ENCODE measurements at regions not wholly inside any gene's neighbourhood (a gene's known extent, or its start where the extent isn't known, plus 50 kb on each side); places are given as distances from the start of the nearest gene placed in this dataset.

DNA sequence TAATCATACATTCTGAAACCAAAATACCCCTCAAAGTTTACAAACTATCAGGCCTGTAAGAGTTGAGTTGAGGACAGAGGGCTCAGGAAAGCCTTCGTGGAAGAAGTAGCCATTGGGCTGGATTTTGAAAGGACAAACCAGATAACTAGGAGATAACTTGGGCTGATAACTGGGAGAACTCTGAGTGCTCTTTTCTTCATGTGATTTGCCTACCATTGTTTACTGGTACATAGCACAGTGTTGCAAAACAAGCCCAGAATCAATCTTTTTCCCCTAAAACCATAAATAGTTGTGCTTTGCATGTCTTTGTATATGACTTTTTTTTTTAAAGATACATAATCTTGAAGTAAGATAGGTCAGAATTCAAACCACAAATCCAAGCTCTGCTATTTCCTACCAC, 106.7 kb upstream of the ITGB1 start:
- intact Hi-C loops (cut with micrococcal nuclease): no loop called here
- H3K4me1 Mint-ChIP-seq: no peaks in the 10 kb centered on the region
- no peak overlapping the region for H3K9ac ChIP-seq (ENCODE audit: low read length)
- H3K9me3 Mint-ChIP-seq (ENCODE audit: insufficient read depth): no peaks in the 10 kb centered on the region
- no peaks in the 10 kb centered on the region for H3K27me3 ChIP-seq (replicated peaks in 1 of 4; ENCODE audit: control extremely low read depth in 1 of 4, control insufficient read depth in 3 of 4, insufficient read depth in 4 of 4, low read length in 3 of 4)
- 80% methylated on average over 1 of the region's 1 CpG for WGBS (ENCODE audit: insufficient coverage)
- no peaks in the 10 kb centered on the region for H3K36me3 ChIP-seq (replicated peaks in 1 of 2; ENCODE audit: control extremely low read depth in 1 of 2, control insufficient read depth in 1 of 2, extremely low read depth in 1 of 2, insufficient read depth in 2 of 2, low read length in 1 of 2)
- H3K4me3 ChIP-seq (ENCODE audit: control extremely low read depth in 1 of 5, extremely low read depth in 1 of 5, insufficient read depth in 1 of 5, low read depth in 2 of 5, low read length in 4 of 5): no peak overlapping the region
- no peak for TF ChIP-seq EZH2 (IDR thresholded peaks at IDR 0.05; ENCODE audit: borderline replicate concordance, insufficient read depth, low read depth, low read length, poor library complexity, severe bottlenecking)
- DNase-seq: no peak
- no peaks in the 10 kb centered on the region for H3K4me1 ChIP-seq (ENCODE audit: control insufficient read depth in 2 of 2, insufficient read depth in 2 of 2, low read length in 2 of 2)
- CTCF ChIA-PET: no interaction called here
- no peak overlapping the region for H3K27ac Mint-ChIP-seq
- H3K9me3 ChIP-seq (ENCODE audit: control extremely low read depth in 1 of 3, control insufficient read depth in 2 of 3, insufficient read depth in 1 of 3, low read length in 2 of 3): no peaks in the 10 kb centered on the region
- no peaks in the 10 kb centered on the region for H4K20me1 ChIP-seq (ENCODE audit: control insufficient read depth, insufficient read depth, low read length, poor library complexity, severe bottlenecking)
- H3K27ac ChIP-seq (ENCODE audit: low read length in 2 of 2): no peak overlapping the region
- no peak for ATAC-seq (ENCODE audit: low read depth)
- no peaks in the 10 kb centered on the region for H3K79me2 ChIP-seq (ENCODE audit: control insufficient read depth, insufficient read depth, low read length)
- POLR2A ChIA-PET: no interaction called here
- H3K4me2 ChIP-seq (replicated peaks; ENCODE audit: low read depth, low read length, poor library complexity, severe bottlenecking): no peak overlapping the region
- H3K4me3 Mint-ChIP-seq: no peak overlapping the region
- no peaks in the 10 kb centered on the region for H3K27me3 Mint-ChIP-seq
- H2AFZ ChIP-seq (ENCODE audit: insufficient read depth, low read depth, low read length, poor library complexity, severe bottlenecking): no peak overlapping the region

DNA sequence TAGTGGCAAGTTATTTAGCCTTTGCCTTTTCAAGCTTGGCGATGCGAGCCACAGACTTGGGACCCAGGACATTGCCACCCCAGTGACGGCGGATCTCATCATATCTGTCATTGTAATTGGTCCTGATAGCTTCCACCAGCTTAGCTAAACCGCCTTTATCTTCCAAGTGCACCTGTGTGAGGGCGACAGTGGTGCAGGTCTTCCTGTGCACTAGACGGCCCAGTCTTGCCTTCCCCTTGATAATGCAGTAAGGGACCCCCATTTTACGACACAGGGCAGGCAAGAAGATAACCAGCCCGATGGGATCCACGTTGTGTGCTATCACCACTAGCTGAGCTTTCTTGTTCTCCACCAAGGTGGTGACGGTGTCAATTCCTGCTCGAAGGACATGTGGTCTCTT, 99.6 kb upstream of the ITGB1 start:
- WGBS (ENCODE audit: insufficient coverage): 94% methylated on average over 10 of the region's 12 CpGs
- CTCF ChIA-PET: no interaction called here

More for the DNA sequence above, 99.6 kb upstream of the ITGB1 start:
- H2AFZ ChIP-seq (ENCODE audit: insufficient read depth, low read depth, low read length, poor library complexity, severe bottlenecking): no peak overlapping the region
- H3K4me1 ChIP-seq (ENCODE audit: control insufficient read depth in 2 of 2, insufficient read depth in 2 of 2, low read length in 2 of 2): no peaks in the 10 kb centered on the region
- no peak overlapping the region for H3K27ac Mint-ChIP-seq
- no peak overlapping the region for H3K4me2 ChIP-seq (replicated peaks; ENCODE audit: low read depth, low read length, poor library complexity, severe bottlenecking)
- no peaks in the 10 kb centered on the region for H3K27me3 ChIP-seq (replicated peaks in 1 of 4; ENCODE audit: control extremely low read depth in 1 of 4, control insufficient read depth in 3 of 4, insufficient read depth in 4 of 4, low read length in 3 of 4)
- peaks cover 5% of the 10 kb centered on the region for H3K27me3 Mint-ChIP-seq
- no peaks in the 10 kb centered on the region for H3K36me3 ChIP-seq (replicated peaks in 1 of 2; ENCODE audit: control extremely low read depth in 1 of 2, control insufficient read depth in 1 of 2, extremely low read depth in 1 of 2, insufficient read depth in 2 of 2, low read length in 1 of 2)
- POLR2A ChIA-PET: no interaction called here
- H3K79me2 ChIP-seq (ENCODE audit: control insufficient read depth, insufficient read depth, low read length): no peaks in the 10 kb centered on the region
- DNase-seq (no peak), ATAC-seq (ENCODE audit: low read depth) (no peak)
- no peak overlapping the region for H3K9ac ChIP-seq (ENCODE audit: low read length)
- H3K4me1 Mint-ChIP-seq: no peaks in the 10 kb centered on the region
- no peak overlapping the region for H3K27ac ChIP-seq (ENCODE audit: low read length in 2 of 2)
- H3K9me3 Mint-ChIP-seq (ENCODE audit: insufficient read depth): no peaks in the 10 kb centered on the region
- intact Hi-C loops (cut with micrococcal nuclease): no loop called here
- H3K4me3 ChIP-seq (ENCODE audit: control extremely low read depth in 1 of 5, extremely low read depth in 1 of 5, insufficient read depth in 1 of 5, low read depth in 2 of 5, low read length in 4 of 5): no peak overlapping the region
- TF ChIP-seq, protein P1, sequence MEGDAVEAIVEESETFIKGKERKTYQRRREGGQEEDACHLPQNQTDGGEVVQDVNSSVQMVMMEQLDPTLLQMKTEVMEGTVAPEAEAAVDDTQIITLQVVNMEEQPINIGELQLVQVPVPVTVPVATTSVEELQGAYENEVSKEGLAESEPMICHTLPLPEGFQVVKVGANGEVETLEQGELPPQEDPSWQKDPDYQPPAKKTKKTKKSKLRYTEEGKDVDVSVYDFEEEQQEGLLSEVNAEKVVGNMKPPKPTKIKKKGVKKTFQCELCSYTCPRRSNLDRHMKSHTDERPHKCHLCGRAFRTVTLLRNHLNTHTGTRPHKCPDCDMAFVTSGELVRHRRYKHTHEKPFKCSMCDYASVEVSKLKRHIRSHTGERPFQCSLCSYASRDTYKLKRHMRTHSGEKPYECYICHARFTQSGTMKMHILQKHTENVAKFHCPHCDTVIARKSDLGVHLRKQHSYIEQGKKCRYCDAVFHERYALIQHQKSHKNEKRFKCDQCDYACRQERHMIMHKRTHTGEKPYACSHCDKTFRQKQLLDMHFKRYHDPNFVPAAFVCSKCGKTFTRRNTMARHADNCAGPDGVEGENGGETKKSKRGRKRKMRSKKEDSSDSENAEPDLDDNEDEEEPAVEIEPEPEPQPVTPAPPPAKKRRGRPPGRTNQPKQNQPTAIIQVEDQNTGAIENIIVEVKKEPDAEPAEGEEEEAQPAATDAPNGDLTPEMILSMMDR (IDR thresholded peaks at IDR 0.05): no peak
- TF ChIP-seq EZH2 (IDR thresholded peaks at IDR 0.05; ENCODE audit: borderline replicate concordance, insufficient read depth, low read depth, low read length, poor library complexity, severe bottlenecking): no peak
- no peaks in the 10 kb centered on the region for H3K9me3 ChIP-seq (ENCODE audit: control extremely low read depth in 1 of 3, control insufficient read depth in 2 of 3, insufficient read depth in 1 of 3, low read length in 2 of 3)
- H4K20me1 ChIP-seq (ENCODE audit: control insufficient read depth, insufficient read depth, low read length, poor library complexity, severe bottlenecking): no peaks in the 10 kb centered on the region
- no peak overlapping the region for H3K4me3 Mint-ChIP-seq

Data from B cell (primary cell).